ENCODE measurements at regions not wholly inside any gene's neighbourhood (a gene's known extent, or its start where the extent isn't known, plus 50 kb on each side); places are given as distances from the start of the nearest gene placed in this dataset.
"Not testable (repeated sequence)": the region's sequence is repeated elsewhere in the genome, so short reads cannot be mapped to it uniquely, and the experiment has no call there.

- DNase-seq: no peak
Measured at GRCh38 chrX:98071331-98071730, 1187.6 kb downstream of the RPA4 start.

DNA sequence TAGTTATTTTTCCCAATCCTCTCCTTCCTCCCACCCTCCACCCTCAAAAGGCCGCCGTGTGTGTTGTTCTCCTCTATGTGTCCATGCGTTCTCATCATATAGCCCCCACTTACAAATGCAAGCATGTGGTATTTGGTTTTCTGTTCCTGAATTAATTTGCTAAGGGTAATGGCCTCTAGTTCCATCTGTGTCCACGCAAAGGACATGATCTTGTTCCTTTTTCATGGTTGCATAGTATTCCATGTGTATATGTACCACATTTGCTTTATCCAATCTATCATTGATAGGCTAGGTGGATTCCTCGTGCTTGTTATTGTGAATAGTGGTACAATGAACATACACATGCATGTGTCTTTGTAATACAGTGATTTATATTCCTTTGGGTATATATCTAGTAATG, 1193.7 kb downstream of the RPA4 start:
- DNase-seq: no peak

DNA sequence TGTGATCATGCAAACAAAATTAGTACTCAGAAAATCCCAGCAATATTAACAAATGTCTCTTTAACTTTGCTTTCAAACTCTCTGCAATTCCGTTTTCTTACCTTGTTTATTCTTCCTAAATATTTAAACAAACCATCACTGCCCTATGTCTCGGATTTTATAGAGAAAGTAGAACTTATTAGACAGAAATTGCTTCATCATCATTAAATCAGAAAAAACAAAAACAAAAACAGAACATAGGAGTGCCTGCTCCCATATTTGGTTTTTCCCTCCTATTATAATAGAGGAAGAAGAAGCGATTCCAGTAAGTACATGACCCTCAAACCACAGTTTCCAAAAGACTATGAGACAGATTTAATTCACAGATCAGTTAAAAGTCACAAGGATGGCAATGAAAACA, 1228.0 kb downstream of the RPA4 start:
- no peak for DNase-seq

GRCh38 chrX:98114021-98114420, 1230.3 kb downstream of the RPA4 start:
- no peak for DNase-seq

DNA sequence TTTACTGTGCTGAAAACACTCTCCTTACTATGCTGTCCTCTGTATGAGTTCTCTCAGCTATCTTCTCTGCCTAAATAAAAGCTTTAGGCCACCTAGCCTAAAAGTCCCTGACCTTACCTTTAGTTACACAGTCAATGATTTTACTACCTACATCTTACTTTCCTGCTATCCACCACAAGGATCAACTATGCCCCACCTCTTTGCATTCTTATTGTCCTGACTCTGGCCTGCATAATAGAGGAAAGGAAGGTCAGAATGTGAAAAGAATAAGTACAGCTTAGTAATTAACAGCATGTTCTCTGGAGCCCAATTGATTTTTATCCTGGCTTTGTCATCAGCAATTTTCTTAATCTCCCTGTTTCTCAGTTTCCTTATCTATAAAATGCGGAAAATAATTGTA, 1257.8 kb downstream of the RPA4 start:
- no peak for DNase-seq

DNA sequence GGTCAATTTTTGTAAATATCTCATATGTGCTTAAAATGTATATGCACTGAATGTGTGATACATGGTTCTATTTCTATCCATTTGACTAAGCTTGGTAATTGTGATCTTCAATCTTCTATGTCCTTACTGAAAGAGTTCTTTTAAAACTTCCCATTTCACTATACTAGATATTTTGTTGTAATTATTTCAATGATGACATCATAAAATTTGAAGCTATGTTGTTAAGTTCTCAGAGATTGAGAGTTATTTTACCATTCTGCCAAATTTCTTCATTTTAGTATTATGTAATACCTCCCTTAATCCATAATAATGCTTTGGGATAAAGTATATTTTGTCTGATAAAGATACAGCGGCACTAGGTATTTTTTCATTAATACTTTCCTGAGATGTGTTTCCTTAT, 1307.3 kb downstream of the RPA4 start:
- DNase-seq: no peak

GRCh38 chrX:98194036-98194435, 1310.3 kb downstream of the RPA4 start:
- no peak for DNase-seq

DNA sequence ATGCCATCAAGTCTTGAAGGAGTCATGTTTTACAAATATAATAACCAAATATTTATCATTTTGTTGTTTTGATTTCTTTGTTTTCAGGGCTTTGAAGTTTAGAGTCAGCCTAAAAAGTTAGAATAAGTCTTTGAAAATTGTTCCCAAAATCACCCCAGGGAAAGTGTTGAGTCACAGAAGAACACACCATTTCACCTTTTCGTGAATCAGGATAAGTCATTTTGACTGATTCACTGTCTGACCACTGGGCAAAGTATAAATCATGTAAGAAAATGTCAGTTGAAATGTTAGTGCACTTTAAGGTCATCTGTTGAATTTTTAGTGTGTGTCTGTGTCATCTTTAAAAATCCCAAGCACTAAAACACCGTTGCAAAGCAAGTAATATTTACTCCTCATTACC, 1320.1 kb downstream of the RPA4 start:
- no peak for DNase-seq

DNA sequence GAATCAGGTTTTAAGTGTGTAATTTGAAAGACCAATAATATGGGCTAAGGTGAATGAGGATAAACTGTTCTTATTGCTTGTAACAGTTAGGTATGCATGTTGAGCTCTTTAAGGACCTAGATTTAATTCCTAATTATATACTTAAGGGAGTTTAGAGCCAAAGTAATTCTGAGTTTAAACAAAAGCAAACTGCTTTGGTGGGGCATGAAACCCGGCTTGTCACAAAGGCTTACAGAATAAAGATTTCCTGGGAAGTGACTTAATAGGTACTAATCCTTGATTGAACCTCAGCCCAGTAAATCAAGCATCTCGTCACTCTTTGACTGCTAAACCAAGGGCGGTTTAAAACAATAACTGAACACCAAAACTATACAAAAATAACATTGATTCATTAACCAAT, 1324.2 kb downstream of the RPA4 start:
- DNase-seq: no peak

GRCh38 chrX:98231003-98231402, 1347.3 kb downstream of the RPA4 start:
- DNase-seq: no peak

DNA sequence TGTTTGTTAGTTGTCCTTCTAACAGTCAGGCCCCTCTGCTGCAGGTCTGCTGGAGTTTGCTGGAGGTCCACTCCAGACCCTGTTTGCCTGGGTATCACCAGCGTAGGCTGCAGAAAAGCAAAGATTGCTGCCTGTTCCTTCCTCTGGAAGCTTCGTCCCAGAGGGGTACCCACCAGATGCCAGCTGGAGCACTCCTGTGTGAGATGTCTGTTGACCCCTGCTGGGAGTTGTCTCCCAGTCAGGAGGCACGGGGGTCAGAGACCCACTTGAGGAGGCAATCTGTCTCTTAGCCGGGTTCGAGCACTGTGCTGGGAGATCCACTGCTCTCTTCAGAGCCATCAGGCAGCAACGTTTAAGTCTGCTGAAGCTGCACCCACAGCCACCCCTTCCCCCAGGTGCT, 1356.4 kb downstream of the RPA4 start:
- DNase-seq: not testable (repeated sequence)

- DNase-seq: no peak
Measured at GRCh38 chrX:98263135-98263534, 1379.4 kb downstream of the RPA4 start.

GRCh38 chrX:98289726-98290125, 1406.0 kb downstream of the RPA4 start:
- no peak for DNase-seq

- DNase-seq: no peak
Measured at GRCh38 chrX:98294310-98294709, 1410.6 kb downstream of the RPA4 start.

GRCh38 chrX:98296129-98296528, 1412.4 kb downstream of the RPA4 start:
- no peak for DNase-seq

DNA sequence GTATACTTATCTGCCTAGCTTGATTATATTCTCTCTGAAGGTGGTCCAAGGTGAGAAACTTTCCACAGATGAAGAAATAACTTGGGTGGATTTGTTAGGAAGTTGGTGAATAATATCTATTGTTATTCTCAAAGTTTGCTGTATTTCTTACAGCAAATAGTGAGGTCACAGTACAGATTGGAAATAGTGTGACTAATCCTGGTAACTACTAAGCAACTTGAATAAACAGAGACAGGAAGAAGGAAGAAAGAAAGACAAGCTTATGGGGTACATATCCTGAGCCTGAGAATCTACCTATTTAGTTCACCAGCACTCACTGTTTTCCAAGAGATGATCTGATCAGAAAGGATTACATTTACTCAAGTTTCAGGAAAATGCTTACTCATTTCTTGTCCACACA, 1416.1 kb downstream of the RPA4 start:
- no peak for DNase-seq

DNA sequence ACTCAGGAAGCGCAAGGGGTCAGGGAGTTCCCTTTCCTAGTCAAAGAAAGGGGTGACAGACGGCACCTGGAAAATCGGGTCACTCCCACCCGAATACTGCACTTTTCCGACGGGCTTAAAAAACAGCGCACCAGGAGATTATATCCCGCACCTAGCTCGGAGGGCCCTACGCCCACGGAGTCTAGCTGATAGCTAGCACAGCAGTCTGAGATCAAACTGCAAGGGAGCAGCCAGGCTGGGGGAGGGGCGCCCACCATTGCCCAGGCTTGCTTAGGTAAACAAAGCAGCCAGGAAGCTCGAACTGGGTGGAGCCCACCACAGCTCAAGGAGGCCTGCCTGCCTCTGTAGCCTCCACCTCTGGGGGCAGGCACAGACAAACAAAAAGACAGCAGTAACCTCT, 1416.8 kb downstream of the RPA4 start:
- DNase-seq: not testable (repeated sequence)

DNA sequence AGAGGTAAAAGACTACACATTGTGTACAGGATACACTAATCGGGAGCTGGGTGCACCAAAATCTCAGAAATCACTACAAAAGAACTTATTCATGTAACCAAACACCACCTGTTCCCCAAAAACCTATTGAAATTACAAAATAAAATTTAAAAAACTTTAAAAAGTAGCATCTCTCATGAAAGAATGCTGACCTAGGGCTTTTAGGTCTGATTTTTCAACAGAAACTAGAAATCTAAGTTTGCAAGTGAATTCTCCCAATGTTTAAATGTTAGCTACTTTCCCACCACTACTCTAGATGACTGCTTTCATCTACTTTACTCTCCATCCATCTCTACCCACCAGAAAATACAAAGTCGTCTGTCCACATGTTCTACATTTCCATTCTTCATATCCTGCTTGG, 1447.7 kb downstream of the RPA4 start:
- DNase-seq: no peak

- no peak for DNase-seq
Measured at GRCh38 chrX:98338544-98338943, 1454.8 kb downstream of the RPA4 start.

- no peak for DNase-seq
Measured at GRCh38 chrX:98350940-98351339, 1467.2 kb downstream of the RPA4 start.

DNA sequence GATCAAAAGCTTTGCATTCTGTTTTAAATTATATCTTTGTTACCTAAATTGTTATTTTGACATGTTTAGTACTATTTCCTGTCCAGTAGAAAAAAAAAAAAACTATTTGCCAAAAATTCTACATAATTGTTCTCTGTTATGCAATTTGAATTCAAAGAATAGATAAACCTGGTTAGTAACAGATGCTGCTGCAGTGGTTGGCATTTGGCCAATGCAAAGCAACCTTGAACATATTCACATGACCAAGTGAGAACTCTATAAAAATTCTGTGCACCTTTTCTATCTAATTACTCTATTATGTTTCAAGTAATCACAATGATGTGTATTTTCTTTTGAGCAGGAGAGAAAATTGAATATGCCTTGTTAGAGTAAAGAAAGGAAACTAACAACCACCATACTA, 1473.4 kb downstream of the RPA4 start:
- no peak for DNase-seq

- DNase-seq: no peak
Measured at GRCh38 chrX:98362630-98363029, 1478.9 kb downstream of the RPA4 start.

- no peak for DNase-seq
Measured at GRCh38 chrX:98371994-98372393, 1488.3 kb downstream of the RPA4 start.

GRCh38 chrX:98379134-98379533, 1495.4 kb downstream of the RPA4 start:
- DNase-seq: no peak

DNA sequence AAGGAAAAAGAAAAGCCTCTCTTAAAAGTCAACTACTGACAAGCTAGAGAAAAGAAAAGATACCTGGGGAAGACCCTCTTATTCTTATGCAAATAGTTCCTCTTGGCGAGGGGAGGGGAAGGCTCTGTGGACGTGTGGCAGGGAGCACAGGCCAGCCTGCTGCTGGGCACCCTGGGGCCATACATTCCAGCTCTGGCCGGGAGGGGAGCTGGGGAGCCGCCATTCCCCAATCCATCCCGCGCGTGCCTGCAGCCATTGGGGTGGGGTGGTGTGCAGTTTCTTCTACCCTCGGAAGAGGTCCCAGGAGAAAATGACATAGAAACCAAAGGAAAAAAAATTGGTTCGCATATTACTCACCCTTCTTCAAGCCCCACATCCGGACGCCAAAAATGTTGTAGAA, 1496.4 kb downstream of the RPA4 start:
- no peak for DNase-seq

DNA sequence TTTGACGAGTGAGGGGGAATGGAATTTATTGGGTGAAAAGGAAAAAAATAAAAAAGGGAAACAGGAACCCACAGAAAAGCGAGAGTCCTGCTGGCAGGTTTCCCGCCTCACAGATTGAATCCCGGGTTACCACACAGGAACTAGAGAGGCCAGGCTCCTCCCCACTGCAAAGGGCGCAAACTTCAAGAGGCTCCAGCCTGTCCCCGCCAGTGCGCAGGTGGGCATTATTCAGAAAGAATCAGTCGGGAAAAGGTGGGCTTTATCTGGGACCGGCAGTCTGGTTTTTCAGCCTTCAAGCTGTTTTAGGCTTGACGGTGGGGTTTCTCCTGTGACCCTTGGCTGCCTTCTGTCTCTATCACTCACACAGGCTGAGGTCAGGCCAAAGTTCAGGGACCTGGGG, 1496.8 kb downstream of the RPA4 start:
- DNase-seq: no peak
